Stimulated activated naive B cell treated with anti-CD40 and anti-IgM and Interleukin-4, amounts not matched to agents 10 μg/mL and 1 μg/mL and 100 μg/mL, for 72 hours (primary cell): ENCODE measurements at regions not wholly inside any gene's neighbourhood (a gene's known extent, or its start where the extent isn't known, plus 50 kb on each side); places are given as distances from the start of the nearest gene placed in this dataset.
"Not testable (repeated sequence)": the region's sequence is repeated elsewhere in the genome, so short reads cannot be mapped to it uniquely, and the experiment has no call there.

Source experiments
- ATAC-seq, 2 donors: fragments of 150-1000 bp; cut with Tn5 transposase; replicated peaks; 2 replicates each; pipeline ENCODE4 v1.10.0; 2021; ENCODE audit warnings: moderate library complexity in 1 of 2
- DNase-seq: peaks from one replicate; pipeline ENCODE4 v3.0.0; 2021
- H3K27ac Mint-ChIP-seq: one replicate; pipeline ENCODE4 v1.8.0; 2022; ENCODE audit warnings: mild to moderate bottlenecking, mixed read lengths
- H3K27me3 Mint-ChIP-seq, 2 donors: one replicate each; pipeline ENCODE4 v1.8.0; 2022; ENCODE audit warnings: mixed read lengths in 2 of 2
- H3K36me3 Mint-ChIP-seq, 2 donors: one replicate each; pipeline ENCODE4 v1.8.0; 2022; ENCODE audit warnings: mixed read lengths in 2 of 2, mild to moderate bottlenecking in 1 of 2
- H3K4me1 Mint-ChIP-seq, 2 donors: one replicate each; pipeline ENCODE4 v1.8.0; 2022; ENCODE audit warnings: mixed read lengths in 2 of 2, mild to moderate bottlenecking in 1 of 2
- H3K4me3 Mint-ChIP-seq, 2 donors: one replicate each; pipeline ENCODE4 v1.8.0; 2022; ENCODE audit warnings: mild to moderate bottlenecking in 2 of 2, mixed read lengths in 2 of 2, moderate library complexity in 1 of 2
- H3K9me3 Mint-ChIP-seq, 2 donors: one replicate each; pipeline ENCODE4 v1.8.0; 2022; ENCODE audit warnings: mixed read lengths in 2 of 2, mild to moderate bottlenecking in 1 of 2

- no peak overlapping the region for H3K4me3 Mint-ChIP-seq
- no peak for ATAC-seq
- no peaks in the 10 kb centered on the region for H3K27me3 Mint-ChIP-seq
- no peak for DNase-seq
- no peaks in the 10 kb centered on the region for H3K4me1 Mint-ChIP-seq
- no peak overlapping the region for H3K27ac Mint-ChIP-seq
- H3K36me3 Mint-ChIP-seq, result no peaks in the 10 kb centered on the region
- H3K9me3 Mint-ChIP-seq, result peaks cover 11 to 13% of the 10 kb centered on the region in 2 donors
These were observed 934.4 kb downstream of the AACS start for GRCh38 chr12:125999628-126000027.

GRCh38 chr12:126019385-126019784 lies 954.1 kb downstream of the AACS start:
- no peaks in the 10 kb centered on the region for H3K4me1 Mint-ChIP-seq
- peaks cover 0 to 3% of the 10 kb centered on the region in 2 donors for H3K36me3 Mint-ChIP-seq
- no peak for DNase-seq
- no peak overlapping the region for H3K4me3 Mint-ChIP-seq
- H3K9me3 Mint-ChIP-seq, result peaks cover 18 to 20% of the 10 kb centered on the region in 2 donors
- H3K27me3 Mint-ChIP-seq, result no peaks in the 10 kb centered on the region
- no peak for ATAC-seq
- H3K27ac Mint-ChIP-seq, result no peak overlapping the region

GRCh38 chr12:126021675-126022074 lies 956.4 kb downstream of the AACS start:
- Mint-ChIP-seq H3K9me3 (peaks cover 15 to 16% of the 10 kb centered on the region in 2 donors), H3K4me1 (no peaks in the 10 kb centered on the region), H3K36me3 (peaks cover 0 to 3% of the 10 kb centered on the region in 2 donors), H3K27ac (no peak overlapping the region), H3K27me3 (no peaks in the 10 kb centered on the region), H3K4me3 (no peak overlapping the region)
- no peak for DNase-seq
- ATAC-seq, result no peak

GRCh38 chr12:126027825-126028224 lies 962.6 kb downstream of the AACS start:
- H3K27ac Mint-ChIP-seq, result no peak overlapping the region
- ATAC-seq (no peak), DNase-seq (no peak)
- no peak overlapping the region for H3K4me3 Mint-ChIP-seq
- no peaks in the 10 kb centered on the region for H3K36me3 Mint-ChIP-seq
- H3K9me3 Mint-ChIP-seq, result peaks cover 0 to 5% of the 10 kb centered on the region in 2 donors
- H3K4me1 Mint-ChIP-seq, result no peaks in the 10 kb centered on the region
- H3K27me3 Mint-ChIP-seq, result no peaks in the 10 kb centered on the region

GRCh38 chr12:126030573-126030972 lies 965.3 kb downstream of the AACS start:
- no peaks in the 10 kb centered on the region for H3K27me3 Mint-ChIP-seq
- no peaks in the 10 kb centered on the region for H3K4me1 Mint-ChIP-seq
- DNase-seq, result no peak
- peaks cover 0 to 5% of the 10 kb centered on the region in 2 donors for H3K9me3 Mint-ChIP-seq
- H3K36me3 Mint-ChIP-seq, result no peaks in the 10 kb centered on the region
- H3K4me3 Mint-ChIP-seq, result no peak overlapping the region
- H3K27ac Mint-ChIP-seq, result no peak overlapping the region
- no peak for ATAC-seq

GRCh38 chr12:126033751-126034150 lies 968.5 kb downstream of the AACS start:
- H3K4me3 Mint-ChIP-seq, result no peak overlapping the region
- no peak for DNase-seq
- H3K27me3 Mint-ChIP-seq, result no peaks in the 10 kb centered on the region
- no peak for ATAC-seq
- H3K9me3 Mint-ChIP-seq, result peaks cover 0 to 8% of the 10 kb centered on the region in 2 donors
- H3K36me3 Mint-ChIP-seq, result no peaks in the 10 kb centered on the region
- H3K4me1 Mint-ChIP-seq, result no peaks in the 10 kb centered on the region
- no peak overlapping the region for H3K27ac Mint-ChIP-seq

GRCh38 chr12:126036348-126036747 lies 971.1 kb downstream of the AACS start:
- Mint-ChIP-seq H3K9me3 (peaks cover 0 to 8% of the 10 kb centered on the region in 2 donors), H3K36me3 (no peaks in the 10 kb centered on the region), H3K4me1 (no peaks in the 10 kb centered on the region), H3K4me3 (no peak overlapping the region), H3K27ac (no peak overlapping the region), H3K27me3 (no peaks in the 10 kb centered on the region)
- DNase-seq (no peak), ATAC-seq (no peak)

- ATAC-seq, result no peak
- Mint-ChIP-seq H3K4me3 (no peak overlapping the region), H3K27me3 (no peaks in the 10 kb centered on the region)
These were observed 973.2 kb downstream of the AACS start for GRCh38 chr12:126038434-126038833.

GRCh38 chr12:126040307-126040706 lies 975.1 kb downstream of the AACS start:
- no peak for DNase-seq
- H3K9me3 Mint-ChIP-seq, result peaks cover 0 to 6% of the 10 kb centered on the region in 2 donors
- no peak for ATAC-seq
- H3K27ac Mint-ChIP-seq, result no peak overlapping the region
- no peaks in the 10 kb centered on the region for H3K36me3 Mint-ChIP-seq
- H3K4me3 Mint-ChIP-seq, result no peak overlapping the region
- no peaks in the 10 kb centered on the region for H3K4me1 Mint-ChIP-seq
- H3K27me3 Mint-ChIP-seq, result no peaks in the 10 kb centered on the region

More at GRCh38 chr12:126038434-126038833, 973.2 kb downstream of the AACS start:
- peaks cover 0 to 6% of the 10 kb centered on the region in 2 donors for H3K9me3 Mint-ChIP-seq
- no peaks in the 10 kb centered on the region for H3K36me3 Mint-ChIP-seq
- H3K27ac Mint-ChIP-seq, result no peak overlapping the region
- no peak for DNase-seq
- H3K4me1 Mint-ChIP-seq, result no peaks in the 10 kb centered on the region

- peaks cover 8% of the 10 kb centered on the region in 2 donors for H3K9me3 Mint-ChIP-seq
- no peak overlapping the region for H3K4me3 Mint-ChIP-seq
These were observed 977.1 kb downstream of the AACS start for GRCh38 chr12:126042286-126042685.

GRCh38 chr12:126049501-126049900 lies 984.3 kb downstream of the AACS start:
- H3K4me1 Mint-ChIP-seq, H3K36me3 Mint-ChIP-seq, H3K27ac Mint-ChIP-seq, DNase-seq, H3K27me3 Mint-ChIP-seq, H3K4me3 Mint-ChIP-seq, ATAC-seq: not testable (repeated sequence)
- H3K9me3 Mint-ChIP-seq, result peaks cover 5 to 12% of the 10 kb centered on the region in 2 donors

More at GRCh38 chr12:126042286-126042685, 977.1 kb downstream of the AACS start:
- ATAC-seq, result no peak
- H3K27ac Mint-ChIP-seq, result no peak overlapping the region
- H3K27me3 Mint-ChIP-seq, result no peaks in the 10 kb centered on the region
- no peaks in the 10 kb centered on the region for H3K36me3 Mint-ChIP-seq
- no peak for DNase-seq
- no peaks in the 10 kb centered on the region for H3K4me1 Mint-ChIP-seq

GRCh38 chr12:126051611-126052107 lies 986.4 kb downstream of the AACS start:
- DNase-seq (no peak), ATAC-seq (no peak)
- H3K9me3 Mint-ChIP-seq, result peaks cover 5 to 9% of the 10 kb centered on the region in 2 donors
- H3K4me3 Mint-ChIP-seq, result no peak overlapping the region
- no peaks in the 10 kb centered on the region for H3K4me1 Mint-ChIP-seq
- no peaks in the 10 kb centered on the region for H3K36me3 Mint-ChIP-seq
- no peaks in the 10 kb centered on the region for H3K27me3 Mint-ChIP-seq
- H3K27ac Mint-ChIP-seq, result no peak overlapping the region

GRCh38 chr12:126055521-126055920 lies 990.3 kb downstream of the AACS start:
- no peak overlapping the region for H3K27ac Mint-ChIP-seq
- ATAC-seq (no peak), DNase-seq (no peak)
- H3K9me3 Mint-ChIP-seq, result peaks cover 0 to 3% of the 10 kb centered on the region in 2 donors
- no peaks in the 10 kb centered on the region for H3K4me1 Mint-ChIP-seq
- no peak overlapping the region for H3K4me3 Mint-ChIP-seq
- H3K27me3 Mint-ChIP-seq, result no peaks in the 10 kb centered on the region
- no peaks in the 10 kb centered on the region for H3K36me3 Mint-ChIP-seq

GRCh38 chr12:126061777-126062176 lies 996.5 kb downstream of the AACS start:
- ATAC-seq (no peak), DNase-seq (no peak)
- H3K4me3 Mint-ChIP-seq, result no peak overlapping the region
- H3K9me3 Mint-ChIP-seq, result peaks cover 0 to 1% of the 10 kb centered on the region in 2 donors
- H3K27ac Mint-ChIP-seq, result no peak overlapping the region
- no peaks in the 10 kb centered on the region for H3K27me3 Mint-ChIP-seq
- H3K36me3 Mint-ChIP-seq, result no peaks in the 10 kb centered on the region
- H3K4me1 Mint-ChIP-seq, result no peaks in the 10 kb centered on the region

- peaks cover 0 to 1% of the 10 kb centered on the region in 2 donors for H3K9me3 Mint-ChIP-seq
- no peak for DNase-seq
These were observed 998.8 kb downstream of the AACS start for GRCh38 chr12:126064028-126064427.

More at GRCh38 chr12:126064028-126064427, 998.8 kb downstream of the AACS start:
- no peak for ATAC-seq
- Mint-ChIP-seq H3K4me1 (no peaks in the 10 kb centered on the region), H3K27ac (no peak overlapping the region), H3K27me3 (no peaks in the 10 kb centered on the region), H3K36me3 (no peaks in the 10 kb centered on the region), H3K4me3 (no peak overlapping the region)
